ENCODE measurements at regions not wholly inside any gene's neighbourhood (a gene's known extent, or its start where the extent isn't known, plus 50 kb on each side); places are given as distances from the start of the nearest gene placed in this dataset.
A peak's percentile ranks its signal among the peaks of the same experiment; 100 is the strongest.

- H3K4me3 ChIP-seq (ENCODE audit: low read length) = no peak overlapping the region
- DNase-seq (ENCODE audit: low read depth) = no peak
- TF ChIP-seq CTCF (IDR thresholded peaks at IDR 0.05; ENCODE audit: insufficient read depth, low read depth, low read length, missing control alignments) = no peak
Measured at GRCh38 chr12:126492181-126492580, 1426.9 kb downstream of the AACS start.

DNA sequence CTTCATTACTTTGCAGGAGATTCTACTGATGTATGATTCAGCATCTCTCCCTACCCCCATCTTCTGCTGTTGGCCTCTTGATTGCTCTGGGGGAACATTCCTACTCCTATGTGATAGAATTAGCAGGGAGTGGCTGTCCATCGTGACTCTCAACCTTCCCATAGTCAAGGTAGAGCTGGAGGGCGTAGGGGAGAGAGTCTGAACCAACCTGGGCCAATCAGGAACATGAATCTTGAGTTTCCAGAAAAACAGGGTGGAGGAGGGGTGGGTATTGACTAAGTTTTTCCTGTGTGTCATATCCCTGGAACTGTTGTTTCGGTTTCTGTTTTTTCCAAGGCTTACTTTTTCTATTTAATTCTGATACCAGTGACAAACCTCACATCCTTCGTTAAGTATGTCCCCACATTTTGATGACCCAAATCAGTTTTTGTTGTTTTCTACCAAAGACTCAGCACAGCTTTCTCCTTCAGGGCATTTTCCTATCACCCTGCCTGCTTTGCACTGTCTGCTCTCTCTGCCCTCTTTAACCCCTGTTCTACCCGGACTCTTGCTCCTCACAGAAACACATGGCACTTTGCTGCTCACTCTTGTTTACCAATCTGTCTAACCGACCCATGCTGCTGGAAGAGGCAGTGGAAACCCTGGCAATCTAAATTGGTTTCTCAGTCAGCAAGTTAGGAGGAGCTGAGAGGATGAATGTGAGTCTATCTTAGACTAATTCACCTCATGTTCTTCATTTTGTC lies 1428.3 kb downstream of the AACS start:
- no peak for TF ChIP-seq CTCF (IDR thresholded peaks at IDR 0.05; ENCODE audit: insufficient read depth, low read depth, low read length, missing control alignments)
- DNase-seq (ENCODE audit: low read depth) = peak; percentile 84
- H3K4me3 ChIP-seq (ENCODE audit: low read length) = no peak overlapping the region

DNA sequence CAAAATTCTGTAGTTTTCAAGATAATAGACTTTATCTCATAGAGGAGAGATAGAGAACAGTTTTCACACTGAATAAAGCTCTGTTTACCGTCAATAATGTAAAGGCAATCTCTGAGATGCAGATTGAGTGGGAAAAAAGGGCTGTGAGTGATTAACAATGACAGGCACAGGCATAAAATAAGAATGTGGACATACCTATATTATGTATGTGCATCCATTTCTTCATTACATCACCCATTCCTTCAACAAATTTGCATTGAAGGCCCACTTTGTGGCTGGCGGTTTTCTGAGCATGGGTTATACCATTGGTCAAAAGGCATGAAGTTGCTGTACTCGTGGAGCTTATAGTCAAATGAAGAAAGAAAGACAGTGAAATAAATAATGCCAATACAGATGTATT lies 1431.0 kb downstream of the AACS start:
- no peak overlapping the region for H3K4me3 ChIP-seq (ENCODE audit: low read length)
- DNase-seq (ENCODE audit: low read depth) = no peak
- no peak for TF ChIP-seq CTCF (IDR thresholded peaks at IDR 0.05; ENCODE audit: insufficient read depth, low read depth, low read length, missing control alignments)

- H3K4me3 ChIP-seq (ENCODE audit: low read length) = no peak overlapping the region
- DNase-seq (ENCODE audit: low read depth) = no peak
- TF ChIP-seq CTCF (IDR thresholded peaks at IDR 0.05; ENCODE audit: insufficient read depth, low read depth, low read length, missing control alignments) = no peak
Measured at GRCh38 chr12:126506426-126507182, 1441.4 kb downstream of the AACS start.

DNA sequence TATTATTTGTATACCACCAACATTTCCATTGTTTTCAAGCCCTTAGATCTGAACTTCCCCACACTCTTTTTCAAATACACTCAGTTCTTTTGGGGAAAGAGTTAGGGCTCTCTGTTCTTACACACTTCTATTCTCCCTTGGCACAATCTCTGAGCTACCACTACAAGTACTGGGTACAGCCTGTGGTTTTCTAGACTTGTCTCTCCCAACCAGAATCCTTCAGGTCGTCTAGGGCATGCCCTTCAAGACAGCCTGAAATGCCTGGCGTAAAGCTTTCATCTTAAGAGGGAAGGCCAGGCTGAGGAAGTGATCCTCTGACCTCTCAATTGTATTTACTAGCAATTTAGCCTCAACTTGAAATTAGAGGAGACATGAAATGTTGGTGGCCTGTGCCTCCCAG lies 1442.0 kb downstream of the AACS start:
- H3K4me3 ChIP-seq (ENCODE audit: low read length) = no peak overlapping the region
- no peak for TF ChIP-seq CTCF (IDR thresholded peaks at IDR 0.05; ENCODE audit: insufficient read depth, low read depth, low read length, missing control alignments)
- DNase-seq (ENCODE audit: low read depth) = no peak

GRCh38 chr12:126509572-126509971 lies 1444.3 kb downstream of the AACS start:
- TF ChIP-seq CTCF (IDR thresholded peaks at IDR 0.05; ENCODE audit: insufficient read depth, low read depth, low read length, missing control alignments) = no peak
- no peak overlapping the region for H3K4me3 ChIP-seq (ENCODE audit: low read length)
- no peak for DNase-seq (ENCODE audit: low read depth)

Measured in epithelial cell of esophagus (primary cell).